HepG2 (cell line): ENCODE measurements at regions not wholly inside any gene's neighbourhood (a gene's known extent, or its start where the extent isn't known, plus 50 kb on each side); places are given as distances from the start of the nearest gene placed in this dataset.

Experiments
- ARHGAP35 ChIP-seq: sonication (generic); formaldehyde crosslinking; IDR thresholded peaks from 2 replicates; pipeline ENCODE4 v1.9.0; 2022; ENCODE audit warnings: mild to moderate bottlenecking, inconsistent platforms, moderate library complexity, missing genetic modification reagents, borderline replicate concordance
- ATF6 ChIP-seq: sonication (generic); formaldehyde crosslinking; conservative IDR thresholded peaks from 2 replicates; pipeline ENCODE4 v1.4.0; 2020; ENCODE audit warnings: missing genetic modification reagents
- CENPT ChIP-seq: sonication (generic); formaldehyde crosslinking; IDR thresholded peaks from 2 replicates; pipeline ENCODE4 v1.8.0; 2022; ENCODE audit warnings: low read depth, mild to moderate bottlenecking, moderate library complexity, missing genetic modification reagents
- MED13 ChIP-seq: sonication (generic); formaldehyde crosslinking; IDR thresholded peaks from 2 replicates; pipeline ENCODE4 v1.5.0; 2020; ENCODE audit warnings: missing genetic modification reagents
- NFE2L1 ChIP-seq: sonication (generic); formaldehyde crosslinking; IDR thresholded peaks from 2 replicates; pipeline ENCODE4 v1.4.0; 2020; ENCODE audit warnings: missing genetic modification reagents, mild to moderate bottlenecking, borderline replicate concordance
- RAD21 ChIP-seq: fragments of 450-650 bp; formaldehyde crosslinking; IDR thresholded peaks from 2 replicates; pipeline ENCODE4 v1.5.0; 2020; ENCODE audit warnings: mild to moderate bottlenecking
- SP1 ChIP-seq, 2 experiments: fragments of 450-650 bp in 1 of 2; sonication (generic) in 1 of 2; formaldehyde crosslinking in 1 of 2; IDR thresholded peaks; 2 replicates each; pipeline versions ENCODE4 v1.4.0 to v1.6.1; 2016 to 2020; ENCODE audit warnings: missing genetic modification reagents in 1 of 2
- ZFX ChIP-seq: sonication (generic); formaldehyde crosslinking; IDR thresholded peaks from 2 replicates; pipeline ENCODE4 v1.4.0; 2020; ENCODE audit warnings: mild to moderate bottlenecking, low read depth, missing genetic modification reagents, moderate library complexity

- no peak for TF ChIP-seq CENPT (CRISPR knock-in tag)
- no peak for TF ChIP-seq ATF6 (CRISPR knock-in tag)
- no peak for TF ChIP-seq NFE2L1 (CRISPR knock-in tag)
- no peak for TF ChIP-seq RAD21 (CRISPR knock-in tag)
- TF ChIP-seq MED13 (CRISPR knock-in tag), result no peak
- TF ChIP-seq SP1 (IDR thresholded peaks at IDR 0.05), result no peak
- TF ChIP-seq SP1 (CRISPR knock-in tag; IDR thresholded peaks at IDR 0.05), result no peak
- TF ChIP-seq ARHGAP35 (CRISPR knock-in tag), result no peak
- TF ChIP-seq ZFX, result no peak
Observed at GRCh38 chr11:122572592-122572991, 82.9 kb upstream of the UBASH3B start.
